ENCODE measurements at regions not wholly inside any gene's neighbourhood (a gene's known extent, or its start where the extent isn't known, plus 50 kb on each side); places are given as distances from the start of the nearest gene placed in this dataset.

DNA sequence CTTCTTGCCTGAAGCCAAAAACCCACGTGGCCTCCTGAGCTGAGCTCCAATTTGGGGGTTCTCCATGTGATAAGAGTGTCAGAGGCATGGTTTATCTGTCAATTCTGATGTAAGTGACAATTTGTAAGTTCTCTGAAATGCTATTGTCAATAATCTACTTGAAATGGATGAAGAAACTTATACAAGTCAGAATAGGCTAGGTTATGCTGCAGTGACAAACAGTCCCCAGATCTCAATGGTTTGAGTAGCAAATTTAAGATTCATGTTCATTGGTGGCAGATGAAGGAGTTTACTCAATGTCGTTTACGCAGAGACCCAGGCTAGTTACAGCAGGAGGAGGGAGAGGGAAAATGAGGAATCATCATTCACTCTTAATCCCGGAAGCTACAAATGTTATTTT is 352.4 kb downstream of the KIF16B start:
- H3K4me1 ChIP-seq = no peaks in the 10 kb centered on the region
- 85 to 92% (median 88%) methylated on average over 4 of the region's 4 CpGs for WGBS, 3 donors
- intact Hi-C loops (cut with DNase I) = no loop called here
- no peak overlapping the region for H3K27ac ChIP-seq
- TF ChIP-seq, protein P1, sequence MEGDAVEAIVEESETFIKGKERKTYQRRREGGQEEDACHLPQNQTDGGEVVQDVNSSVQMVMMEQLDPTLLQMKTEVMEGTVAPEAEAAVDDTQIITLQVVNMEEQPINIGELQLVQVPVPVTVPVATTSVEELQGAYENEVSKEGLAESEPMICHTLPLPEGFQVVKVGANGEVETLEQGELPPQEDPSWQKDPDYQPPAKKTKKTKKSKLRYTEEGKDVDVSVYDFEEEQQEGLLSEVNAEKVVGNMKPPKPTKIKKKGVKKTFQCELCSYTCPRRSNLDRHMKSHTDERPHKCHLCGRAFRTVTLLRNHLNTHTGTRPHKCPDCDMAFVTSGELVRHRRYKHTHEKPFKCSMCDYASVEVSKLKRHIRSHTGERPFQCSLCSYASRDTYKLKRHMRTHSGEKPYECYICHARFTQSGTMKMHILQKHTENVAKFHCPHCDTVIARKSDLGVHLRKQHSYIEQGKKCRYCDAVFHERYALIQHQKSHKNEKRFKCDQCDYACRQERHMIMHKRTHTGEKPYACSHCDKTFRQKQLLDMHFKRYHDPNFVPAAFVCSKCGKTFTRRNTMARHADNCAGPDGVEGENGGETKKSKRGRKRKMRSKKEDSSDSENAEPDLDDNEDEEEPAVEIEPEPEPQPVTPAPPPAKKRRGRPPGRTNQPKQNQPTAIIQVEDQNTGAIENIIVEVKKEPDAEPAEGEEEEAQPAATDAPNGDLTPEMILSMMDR (IDR thresholded peaks at IDR 0.05) = no peak
- no peak overlapping the region for H3K4me3 ChIP-seq
- ATAC-seq = no peak
- H3K36me3 ChIP-seq (ENCODE audit: insufficient read depth in 1 of 2, low read depth in 1 of 2) = no peaks in the 10 kb centered on the region
- no peaks in the 10 kb centered on the region for H3K27me3 ChIP-seq (ENCODE audit: insufficient read depth in 3 of 3, low read length in 2 of 3)
- H3K9me3 ChIP-seq = no peaks in the 10 kb centered on the region
- no peak for DNase-seq

DNA sequence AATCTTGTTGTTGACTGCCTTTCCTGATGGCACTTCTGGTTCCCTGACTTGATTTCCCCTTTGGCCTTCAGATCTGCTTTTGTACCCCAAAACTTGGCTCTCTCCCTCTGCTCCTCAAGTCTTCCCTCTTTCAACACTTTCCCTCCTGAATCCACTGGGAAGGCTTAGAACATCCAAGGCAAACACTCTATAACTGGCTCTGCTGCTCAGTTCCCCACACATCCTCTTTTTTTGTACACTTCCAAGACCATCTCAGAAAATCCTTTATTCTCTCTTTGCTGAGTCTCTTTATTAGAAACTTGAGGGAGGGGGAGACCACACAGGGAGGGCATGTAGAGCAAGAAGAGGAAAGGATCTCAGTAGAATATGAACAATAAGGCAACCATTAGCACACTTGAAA is 354.1 kb downstream of the KIF16B start:
- intact Hi-C loops (cut with DNase I) = no loop called here
- Histone ChIP-seq H3K27me3 (ENCODE audit: insufficient read depth in 3 of 3, low read length in 2 of 3) (no peaks in the 10 kb centered on the region), H3K4me1 (no peaks in the 10 kb centered on the region), H3K36me3 (ENCODE audit: insufficient read depth in 1 of 2, low read depth in 1 of 2) (no peaks in the 10 kb centered on the region), H3K9me3 (no peaks in the 10 kb centered on the region), H3K27ac (no peak overlapping the region), H3K4me3 (no peak overlapping the region)
- TF ChIP-seq, protein P1 (IDR thresholded peaks at IDR 0.05) = no peak
- ATAC-seq = no peak
- no peak for DNase-seq

GRCh38 chr20:16216914-16217230 is 356.4 kb downstream of the KIF16B start:
- no peak overlapping the region for H3K4me3 ChIP-seq
- H3K36me3 ChIP-seq (ENCODE audit: insufficient read depth in 1 of 2, low read depth in 1 of 2) = no peaks in the 10 kb centered on the region
- no peaks in the 10 kb centered on the region for H3K4me1 ChIP-seq
- no peak overlapping the region for H3K27ac ChIP-seq
- 78 to 81% (median 79%) methylated on average over 6 of the region's 6 CpGs for WGBS, 3 donors
- intact Hi-C loops (cut with DNase I) = no loop called here
- no peaks in the 10 kb centered on the region for H3K9me3 ChIP-seq
- H3K27me3 ChIP-seq (ENCODE audit: insufficient read depth in 3 of 3, low read length in 2 of 3) = no peaks in the 10 kb centered on the region
- ATAC-seq = no peak
- TF ChIP-seq, protein P1 (IDR thresholded peaks at IDR 0.05) = no peak
- no peak for DNase-seq

GRCh38 chr20:16216227-16216913 is 356.9 kb downstream of the KIF16B start:
- intact Hi-C loops (cut with DNase I) = no loop called here
- Histone ChIP-seq H3K27me3 (ENCODE audit: insufficient read depth in 3 of 3, low read length in 2 of 3) (no peaks in the 10 kb centered on the region), H3K9me3 (no peaks in the 10 kb centered on the region), H3K36me3 (ENCODE audit: insufficient read depth in 1 of 2, low read depth in 1 of 2) (no peaks in the 10 kb centered on the region), H3K27ac (no peak overlapping the region), H3K4me3 (no peak overlapping the region), H3K4me1 (no peaks in the 10 kb centered on the region)
- no peak for DNase-seq
- ATAC-seq = no peak
- 93 to 96% (median 93%) methylated on average over 10 of the region's 10 CpGs for WGBS, 3 donors
- TF ChIP-seq, protein P1 (IDR thresholded peaks at IDR 0.05) = no peak

DNA sequence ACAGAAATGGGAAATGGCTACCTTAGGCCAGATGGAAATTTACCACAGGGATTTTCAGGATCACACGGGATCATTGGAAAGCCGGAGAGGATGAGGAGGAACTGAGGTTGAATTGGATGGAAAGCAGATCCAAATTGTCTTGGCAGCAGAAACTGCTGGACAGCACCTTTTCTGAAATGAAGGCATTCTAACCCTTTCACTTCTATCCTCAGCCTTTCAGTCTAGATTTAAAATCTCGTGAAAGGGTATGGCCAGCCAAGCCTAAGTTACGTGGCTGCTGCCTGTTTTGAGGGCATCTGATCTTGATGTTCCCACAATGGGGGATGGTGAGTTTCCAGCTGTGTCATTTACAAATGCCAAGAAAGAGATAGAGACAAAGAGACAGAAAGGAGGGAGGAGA is 358.2 kb downstream of the KIF16B start:
- Histone ChIP-seq H3K4me3 (no peak overlapping the region), H3K36me3 (ENCODE audit: insufficient read depth in 1 of 2, low read depth in 1 of 2) (no peaks in the 10 kb centered on the region), H3K9me3 (no peaks in the 10 kb centered on the region), H3K4me1 (no peaks in the 10 kb centered on the region), H3K27me3 (ENCODE audit: insufficient read depth in 3 of 3, low read length in 2 of 3) (no peaks in the 10 kb centered on the region), H3K27ac (no peak overlapping the region)
- no peak for ATAC-seq
- WGBS, 3 donors = 25 to 31% (median 26%) methylated on average over 4 of the region's 4 CpGs
- TF ChIP-seq, protein P1 (IDR thresholded peaks at IDR 0.05) = no peak
- intact Hi-C loops (cut with DNase I) = no loop called here
- DNase-seq = no peak

Measured in psoas muscle (tissue), 7 donors.